ENCODE measurements at regions not wholly inside any gene's neighbourhood (a gene's known extent, or its start where the extent isn't known, plus 50 kb on each side); places are given as distances from the start of the nearest gene placed in this dataset.

DNA sequence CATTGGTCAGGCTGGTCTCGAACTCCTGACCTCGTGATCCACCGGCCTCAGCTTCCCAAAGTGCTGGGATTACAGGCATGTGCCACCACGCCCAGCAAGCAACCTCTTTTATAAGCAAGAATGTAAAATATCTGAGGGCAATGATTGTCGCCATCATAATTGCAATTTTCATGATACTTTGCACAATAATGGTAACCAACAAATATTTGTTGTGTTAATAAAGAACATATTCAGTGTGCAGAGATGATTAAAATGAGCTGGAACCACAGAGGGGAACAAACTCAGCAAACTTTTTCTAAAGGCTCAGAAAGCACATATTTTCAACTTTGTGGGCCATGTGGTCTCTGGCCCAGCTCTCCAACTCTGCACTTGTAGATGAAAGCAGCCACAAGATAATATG lies 115.2 kb upstream of the SIX2 start:
- H3K9me3 ChIP-seq (ENCODE audit: control insufficient read depth, insufficient read depth, low read length): no peaks in the 10 kb centered on the region
- no peaks in the 10 kb centered on the region for H3K36me3 ChIP-seq (ENCODE audit: insufficient read depth, low read length)
- no peak overlapping the region for H3K9ac ChIP-seq (ENCODE audit: low read depth, low read length)
- H3K4me1 ChIP-seq (ENCODE audit: insufficient read depth, low read length): peaks cover 7% of the 10 kb centered on the region; the same call in 1 of the 2 replicates

- Histone ChIP-seq H3K9ac (ENCODE audit: low read depth, low read length) (no peak overlapping the region), H3K36me3 (ENCODE audit: insufficient read depth, low read length) (no peaks in the 10 kb centered on the region), H3K4me1 (ENCODE audit: insufficient read depth, low read length) (peaks cover 8% of the 10 kb centered on the region; the same call in 1 of the 2 replicates), H3K9me3 (ENCODE audit: control insufficient read depth, insufficient read depth, low read length) (no peaks in the 10 kb centered on the region)
Observed at GRCh38 chr2:45123521-45124191, 114.4 kb upstream of the SIX2 start.

DNA sequence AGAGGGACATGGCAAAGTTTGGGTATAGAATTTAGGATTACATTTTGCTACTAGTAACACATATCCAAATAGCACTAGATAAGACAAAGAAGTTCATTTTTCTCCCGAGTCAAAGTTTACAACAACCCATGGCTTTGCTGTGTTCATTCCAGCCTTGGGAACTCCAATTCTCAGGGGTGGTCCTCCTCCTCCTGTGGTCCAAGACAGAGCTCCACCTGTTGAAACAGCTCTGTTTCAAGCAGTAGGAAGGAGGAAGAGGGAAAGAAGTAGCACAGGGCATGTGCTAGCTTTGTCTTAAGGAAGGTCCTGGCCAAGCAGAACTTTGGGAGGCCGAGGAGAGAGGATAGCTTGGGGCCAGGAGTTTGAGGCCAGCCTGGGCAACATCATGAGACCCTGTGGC lies 113.8 kb upstream of the SIX2 start:
- Histone ChIP-seq H3K9me3 (ENCODE audit: control insufficient read depth, insufficient read depth, low read length) (no peaks in the 10 kb centered on the region), H3K9ac (ENCODE audit: low read depth, low read length) (no peak overlapping the region), H3K36me3 (ENCODE audit: insufficient read depth, low read length) (no peaks in the 10 kb centered on the region), H3K4me1 (ENCODE audit: insufficient read depth, low read length) (peaks cover 8% of the 10 kb centered on the region; the same call in 1 of the 2 replicates)

DNA sequence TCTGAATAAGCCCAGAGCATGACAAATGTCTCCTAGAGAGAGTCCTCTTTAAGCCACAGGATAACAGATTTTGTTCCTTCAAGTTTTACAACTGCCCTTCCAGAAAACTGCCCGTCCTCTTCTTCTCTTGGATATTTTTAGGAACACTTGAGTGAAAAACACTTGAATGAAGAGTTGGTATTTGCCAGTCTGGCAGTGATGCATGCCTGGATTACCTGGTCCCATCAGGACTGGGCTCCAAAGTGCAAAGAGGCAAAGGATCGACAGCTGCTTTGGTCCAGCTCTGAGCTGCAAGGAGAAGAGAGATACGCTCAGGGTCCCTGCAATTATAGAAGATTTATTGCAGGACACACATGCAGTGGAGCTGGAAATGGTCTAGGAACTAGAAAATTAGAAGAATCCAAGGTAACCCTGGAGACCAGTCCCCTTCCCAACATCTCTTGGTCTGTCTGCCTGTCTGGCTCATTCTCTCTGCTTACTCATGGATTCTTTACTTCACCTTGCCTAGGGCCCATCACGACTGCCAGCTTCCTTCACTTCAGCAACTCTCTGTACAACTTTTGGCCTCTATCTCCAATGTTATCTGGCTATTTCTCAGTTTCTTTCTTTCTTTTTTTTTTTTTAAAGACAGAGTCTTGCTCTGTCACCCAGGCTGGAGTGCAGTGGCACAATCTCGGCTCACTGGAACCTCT lies 112.1 kb upstream of the SIX2 start:
- peaks cover 8% of the 10 kb centered on the region; the same call in 1 of the 2 replicates for H3K4me1 ChIP-seq (ENCODE audit: insufficient read depth, low read length)
- H3K9me3 ChIP-seq (ENCODE audit: control insufficient read depth, insufficient read depth, low read length): no peaks in the 10 kb centered on the region
- no peaks in the 10 kb centered on the region for H3K36me3 ChIP-seq (ENCODE audit: insufficient read depth, low read length)
- H3K9ac ChIP-seq (ENCODE audit: low read depth, low read length): no peak overlapping the region

GRCh38 chr2:45120546-45120945 lies 111.3 kb upstream of the SIX2 start:
- H3K9me3 ChIP-seq (ENCODE audit: control insufficient read depth, insufficient read depth, low read length): no peaks in the 10 kb centered on the region
- no peaks in the 10 kb centered on the region for H3K36me3 ChIP-seq (ENCODE audit: insufficient read depth, low read length)
- peaks cover 8% of the 10 kb centered on the region; the same call in 1 of the 2 replicates for H3K4me1 ChIP-seq (ENCODE audit: insufficient read depth, low read length)
- no peak overlapping the region for H3K9ac ChIP-seq (ENCODE audit: low read depth, low read length)

GRCh38 chr2:45119855-45120254 lies 110.6 kb upstream of the SIX2 start:
- H3K36me3 ChIP-seq (ENCODE audit: insufficient read depth, low read length): no peaks in the 10 kb centered on the region
- H3K4me1 ChIP-seq (ENCODE audit: insufficient read depth, low read length): peaks cover 8% of the 10 kb centered on the region; the same call in 1 of the 2 replicates
- H3K9ac ChIP-seq (ENCODE audit: low read depth, low read length): no peak overlapping the region
- H3K9me3 ChIP-seq (ENCODE audit: control insufficient read depth, insufficient read depth, low read length): no peaks in the 10 kb centered on the region

- Histone ChIP-seq H3K9ac (ENCODE audit: low read depth, low read length) (no peak overlapping the region), H3K36me3 (ENCODE audit: insufficient read depth, low read length) (no peaks in the 10 kb centered on the region), H3K4me1 (ENCODE audit: insufficient read depth, low read length) (peaks cover 8% of the 10 kb centered on the region; the same call in 1 of the 2 replicates), H3K9me3 (ENCODE audit: control insufficient read depth, insufficient read depth, low read length) (no peaks in the 10 kb centered on the region)
Observed at GRCh38 chr2:45119038-45119437, 109.8 kb upstream of the SIX2 start.

DNA sequence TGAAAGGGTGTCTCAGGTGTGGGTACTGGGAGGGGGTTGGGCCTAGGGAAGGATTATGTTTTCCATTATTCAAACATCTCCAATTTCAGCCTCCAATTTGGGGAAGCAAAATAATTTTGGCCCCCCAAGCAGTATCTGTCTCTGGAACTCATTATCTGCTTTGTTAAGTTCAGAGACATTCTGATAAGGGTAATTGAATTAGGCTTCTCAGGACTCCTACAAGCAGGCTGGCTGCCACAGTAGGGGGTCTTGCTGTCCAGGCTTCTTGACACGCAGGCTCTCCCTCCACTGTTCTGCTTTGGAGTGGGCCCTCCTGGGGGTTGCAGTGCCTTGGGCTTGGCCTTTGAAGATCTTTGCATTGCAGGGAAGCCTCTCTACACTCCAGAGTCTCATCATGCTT lies 108.1 kb upstream of the SIX2 start:
- Histone ChIP-seq H3K4me1 (ENCODE audit: insufficient read depth, low read length) (peaks cover 8% of the 10 kb centered on the region; the same call in 1 of the 2 replicates), H3K9ac (ENCODE audit: low read depth, low read length) (no peak overlapping the region), H3K36me3 (ENCODE audit: insufficient read depth, low read length) (no peaks in the 10 kb centered on the region), H3K9me3 (ENCODE audit: control insufficient read depth, insufficient read depth, low read length) (no peaks in the 10 kb centered on the region)

DNA sequence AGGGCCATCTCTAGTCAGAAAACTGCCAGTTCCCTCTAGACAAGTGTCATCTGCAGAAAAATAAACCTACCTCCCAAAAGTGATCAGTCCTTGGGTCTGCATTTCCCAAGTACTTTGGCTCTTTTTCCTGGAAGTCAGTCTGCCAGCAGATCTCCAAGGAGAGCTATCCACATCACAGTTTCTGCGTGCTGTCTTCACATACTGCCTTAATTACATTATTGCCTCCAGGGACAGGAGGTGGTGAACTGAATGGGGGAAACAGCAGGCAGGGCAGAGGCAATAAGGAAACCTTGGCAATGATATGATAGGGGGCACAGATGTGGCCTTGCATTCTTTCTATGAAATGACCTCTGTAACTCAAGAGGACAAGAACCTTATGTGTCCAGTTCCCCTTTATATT lies 105.9 kb upstream of the SIX2 start:
- no peaks in the 10 kb centered on the region for H3K9me3 ChIP-seq (ENCODE audit: control insufficient read depth, insufficient read depth, low read length)
- H3K9ac ChIP-seq (ENCODE audit: low read depth, low read length): no peak overlapping the region
- H3K36me3 ChIP-seq (ENCODE audit: insufficient read depth, low read length): no peaks in the 10 kb centered on the region
- H3K4me1 ChIP-seq (ENCODE audit: insufficient read depth, low read length): peaks cover 8% of the 10 kb centered on the region; the same call in 1 of the 2 replicates

GRCh38 chr2:45114221-45114955 lies 105.1 kb upstream of the SIX2 start:
- 0 out of 2 replicates have a peak, but pooled peaks cover under 1% of the 10 kb centered on the region for H3K4me1 ChIP-seq (ENCODE audit: insufficient read depth, low read length)

GRCh38 chr2:45112750-45113149 lies 103.5 kb upstream of the SIX2 start:
- H3K4me1 ChIP-seq (ENCODE audit: insufficient read depth, low read length): no peaks in the 10 kb centered on the region
- H3K9ac ChIP-seq (ENCODE audit: low read depth, low read length): no peak overlapping the region
- no peaks in the 10 kb centered on the region for H3K36me3 ChIP-seq (ENCODE audit: insufficient read depth, low read length)
- no peaks in the 10 kb centered on the region for H3K9me3 ChIP-seq (ENCODE audit: control insufficient read depth, insufficient read depth, low read length)

More at GRCh38 chr2:45114221-45114955, 105.1 kb upstream of the SIX2 start:
- Histone ChIP-seq H3K9ac (ENCODE audit: low read depth, low read length) (no peak overlapping the region), H3K36me3 (ENCODE audit: insufficient read depth, low read length) (no peaks in the 10 kb centered on the region), H3K9me3 (ENCODE audit: control insufficient read depth, insufficient read depth, low read length) (no peaks in the 10 kb centered on the region)

- Histone ChIP-seq H3K36me3 (ENCODE audit: insufficient read depth, low read length) (no peaks in the 10 kb centered on the region), H3K9me3 (ENCODE audit: control insufficient read depth, insufficient read depth, low read length) (no peaks in the 10 kb centered on the region), H3K4me1 (ENCODE audit: insufficient read depth, low read length) (no peaks in the 10 kb centered on the region), H3K9ac (ENCODE audit: low read depth, low read length) (no peak overlapping the region)
Observed at GRCh38 chr2:45105050-45105582, 95.9 kb upstream of the SIX2 start.

DNA sequence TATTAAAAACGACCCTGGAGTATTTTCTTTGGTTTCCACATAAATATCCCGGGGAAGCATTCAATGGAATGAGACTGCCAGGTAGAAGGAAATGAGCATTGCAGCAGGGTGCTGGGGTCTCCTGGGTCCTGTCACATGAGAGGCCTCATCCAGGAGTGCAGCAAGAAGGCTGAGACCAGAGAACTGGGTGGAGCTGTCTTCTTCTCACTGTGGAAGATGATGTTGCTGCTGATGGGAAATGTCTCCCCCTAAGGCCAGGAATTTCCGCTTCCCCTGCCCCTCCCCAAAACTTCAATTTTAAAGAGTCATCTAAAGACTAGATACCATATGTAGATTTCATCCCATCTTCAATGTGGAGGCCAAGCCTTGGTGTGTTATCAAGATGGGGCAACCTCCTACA lies 95.2 kb upstream of the SIX2 start:
- H3K9ac ChIP-seq (ENCODE audit: low read depth, low read length): no peak overlapping the region
- no peaks in the 10 kb centered on the region for H3K36me3 ChIP-seq (ENCODE audit: insufficient read depth, low read length)
- H3K4me1 ChIP-seq (ENCODE audit: insufficient read depth, low read length): no peaks in the 10 kb centered on the region
- H3K9me3 ChIP-seq (ENCODE audit: control insufficient read depth, insufficient read depth, low read length): no peaks in the 10 kb centered on the region
